GM12801 (cell line): ENCODE measurements at regions not wholly inside any gene's neighbourhood (a gene's known extent, or its start where the extent isn't known, plus 50 kb on each side); places are given as distances from the start of the nearest gene placed in this dataset.

Experiments used
- CTCF ChIP-seq: IDR thresholded peaks from one replicate; pipeline ENCODE4 v1.5.1; 2011; ENCODE audit warnings: control low read depth; ENCODE audit not compliant: insufficient read length; ENCODE audit errors: extremely low read depth

DNA sequence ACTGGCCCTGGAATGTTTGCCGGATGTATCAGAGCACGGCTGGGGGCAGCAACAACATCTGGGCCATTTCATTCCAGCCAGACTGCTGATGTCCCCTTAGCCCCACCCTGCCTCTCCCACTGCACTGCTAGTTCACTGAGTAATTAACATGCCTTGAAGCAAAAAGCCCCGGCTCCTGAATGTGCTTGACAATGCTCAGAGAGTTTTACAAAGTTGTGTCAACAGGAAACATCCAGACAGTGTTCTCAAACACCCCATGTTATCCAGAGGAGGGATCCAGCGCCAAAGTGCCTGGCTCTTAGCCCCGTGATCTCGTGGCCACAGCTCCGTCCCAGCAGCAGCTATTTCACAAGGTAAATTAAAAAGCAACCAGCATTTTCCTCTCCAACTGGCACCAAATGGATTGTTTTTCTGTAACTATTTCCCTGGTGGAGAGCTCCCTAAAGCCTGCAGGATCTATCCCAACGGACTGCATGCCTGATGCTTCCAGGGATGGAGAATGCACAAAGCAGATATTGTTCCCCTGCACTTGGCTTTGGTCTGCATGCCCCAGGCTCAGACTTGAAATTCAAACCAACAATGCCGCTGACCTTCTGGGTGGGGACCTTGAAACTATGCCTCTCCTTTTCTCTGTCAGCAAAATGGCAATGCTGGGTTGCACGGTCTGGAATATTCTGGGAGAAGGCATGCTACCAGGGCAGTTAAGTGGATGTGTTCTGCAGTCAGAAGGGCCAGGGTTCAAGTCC, 115.6 kb upstream of the CDH5 start:
- TF ChIP-seq CTCF, result no peak

- no peak for TF ChIP-seq CTCF
Observed at GRCh38 chr16:66247516-66248481, 118.7 kb upstream of the CDH5 start.

DNA sequence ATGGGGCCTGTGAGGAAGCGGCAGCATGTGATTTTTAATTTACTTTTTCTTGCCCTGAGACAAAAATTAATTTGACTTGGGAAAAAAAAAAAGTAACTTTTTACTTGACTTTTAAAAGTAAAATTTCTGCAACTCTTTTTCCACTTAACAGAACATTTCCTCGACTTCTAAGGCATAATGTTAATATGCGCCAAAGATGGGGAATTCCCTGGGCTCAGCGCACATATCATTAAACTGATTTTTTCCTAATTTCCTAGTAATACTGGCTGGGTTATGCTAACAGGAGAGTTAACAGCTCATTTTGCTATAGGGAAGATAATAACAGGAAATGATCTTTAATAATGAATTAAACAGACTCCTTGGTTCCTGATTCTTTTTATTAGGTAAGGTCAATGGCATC, 120.6 kb upstream of the CDH5 start:
- TF ChIP-seq CTCF, result no peak

DNA sequence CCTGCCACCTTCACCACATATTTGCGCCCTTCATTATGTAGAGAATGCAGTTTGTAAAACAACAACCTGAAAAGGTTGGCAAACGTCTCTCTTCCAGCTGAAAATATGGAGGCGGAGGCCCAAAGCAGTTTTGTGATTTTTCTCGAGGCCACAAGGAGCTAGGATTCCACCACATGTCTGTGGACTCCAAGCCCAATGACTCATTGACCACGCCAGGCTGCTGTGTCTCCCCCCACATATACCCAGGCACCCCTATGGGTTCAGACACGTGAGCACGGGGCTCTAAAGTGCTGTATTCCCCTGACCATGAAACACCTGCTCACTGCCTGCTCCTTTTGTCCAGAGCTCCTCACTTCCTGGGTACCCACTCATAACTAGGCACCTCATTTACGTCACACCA, 121.4 kb upstream of the CDH5 start:
- TF ChIP-seq CTCF, result no peak

DNA sequence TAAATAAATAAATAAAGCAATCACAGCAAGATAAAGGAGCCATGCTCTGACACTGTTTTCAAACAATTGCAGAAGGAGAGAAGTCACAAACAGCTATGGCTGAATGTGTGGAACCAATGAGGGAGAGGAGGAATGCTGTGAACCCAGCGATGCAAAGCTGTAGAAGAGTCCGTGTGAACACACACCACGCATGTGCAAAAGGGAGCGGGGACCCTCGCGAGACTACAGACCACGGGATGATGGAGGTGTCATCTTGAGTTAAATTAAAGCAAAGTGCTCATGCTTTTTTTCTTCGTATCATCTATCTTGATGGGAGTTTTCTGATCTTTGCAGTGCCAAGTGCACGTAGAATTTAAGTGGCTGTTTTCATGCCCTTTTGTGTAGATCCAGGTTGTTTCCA, 123.8 kb upstream of the CDH5 start:
- no peak for TF ChIP-seq CTCF

DNA sequence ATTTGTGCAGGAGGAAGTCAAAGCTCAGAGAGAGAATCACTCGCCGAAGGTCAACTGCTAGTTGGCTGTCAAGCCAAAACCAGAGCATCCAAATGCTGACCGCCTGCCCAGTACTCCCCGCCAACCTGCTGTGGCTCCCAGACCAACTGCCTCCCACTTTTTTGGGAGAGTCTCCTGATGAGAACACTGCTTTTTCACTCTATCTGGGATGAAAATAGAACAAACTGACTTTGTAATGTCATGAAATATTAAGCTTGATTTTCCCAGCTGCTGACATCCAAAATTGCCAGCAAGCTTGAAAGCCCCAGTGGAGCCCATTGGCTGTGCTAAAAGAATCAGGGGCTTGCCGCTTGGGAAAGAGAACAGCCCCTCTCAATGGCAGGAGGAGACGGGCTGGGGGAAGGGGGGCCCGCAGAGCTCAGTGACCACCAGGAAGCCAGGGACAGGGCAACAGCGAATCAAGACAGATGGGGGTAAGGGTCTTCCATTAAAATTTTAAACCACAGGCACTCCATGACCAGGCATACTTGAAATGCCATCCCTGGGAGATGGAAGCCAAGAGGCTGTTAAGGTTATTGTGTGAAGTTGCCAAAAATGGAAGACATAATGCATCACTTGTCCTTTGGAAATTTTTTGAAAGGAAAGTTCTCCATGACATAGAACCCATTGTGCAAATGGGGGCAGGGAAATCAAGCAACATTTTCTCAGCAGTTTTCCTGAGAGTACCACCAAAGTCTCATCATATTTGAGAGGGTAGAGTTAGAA, 125.7 kb upstream of the CDH5 start:
- no peak for TF ChIP-seq CTCF

DNA sequence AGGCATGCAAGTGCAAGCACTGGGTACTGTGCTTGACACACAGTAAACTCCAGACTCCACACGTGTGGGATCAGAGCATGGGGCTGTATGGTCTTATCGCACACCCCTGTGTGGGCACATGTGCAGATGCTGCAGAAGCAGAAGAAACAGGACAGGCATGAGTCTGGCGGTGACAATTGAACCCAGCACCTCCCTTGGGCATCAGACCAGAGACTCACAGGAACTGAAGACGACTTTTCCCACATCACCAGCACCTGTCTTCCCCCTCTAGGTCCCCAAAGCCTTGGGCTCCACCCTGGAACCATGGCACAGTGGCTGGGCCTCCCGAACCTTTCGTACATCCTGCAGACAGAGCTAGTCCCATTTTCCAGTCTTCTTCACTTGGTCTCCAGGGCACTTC, 126.4 kb upstream of the CDH5 start:
- no peak for TF ChIP-seq CTCF
